DOHH2 (cell line): ENCODE measurements at regions not wholly inside any gene's neighbourhood (a gene's known extent, or its start where the extent isn't known, plus 50 kb on each side); places are given as distances from the start of the nearest gene placed in this dataset.

Experiments
- CTCF ChIP-seq: fragments of 200-600 bp; sonication (generic); IDR thresholded peaks from one replicate; pipeline ENCODE4 v1.5.1; 2014; ENCODE audit warnings: antibody characterized with exemption, mild to moderate bottlenecking, low read depth, low read length; ENCODE audit not compliant: poor library complexity, severe bottlenecking
- EZH2phosphoT487 ChIP-seq: fragments of 200-600 bp; sonication (generic); IDR thresholded peaks from 2 replicates; pipeline ENCODE4 v1.6.1; 2017; ENCODE audit warnings: borderline replicate concordance, mild to moderate bottlenecking, antibody characterized with exemption, low read length, moderate library complexity, mixed read lengths

DNA sequence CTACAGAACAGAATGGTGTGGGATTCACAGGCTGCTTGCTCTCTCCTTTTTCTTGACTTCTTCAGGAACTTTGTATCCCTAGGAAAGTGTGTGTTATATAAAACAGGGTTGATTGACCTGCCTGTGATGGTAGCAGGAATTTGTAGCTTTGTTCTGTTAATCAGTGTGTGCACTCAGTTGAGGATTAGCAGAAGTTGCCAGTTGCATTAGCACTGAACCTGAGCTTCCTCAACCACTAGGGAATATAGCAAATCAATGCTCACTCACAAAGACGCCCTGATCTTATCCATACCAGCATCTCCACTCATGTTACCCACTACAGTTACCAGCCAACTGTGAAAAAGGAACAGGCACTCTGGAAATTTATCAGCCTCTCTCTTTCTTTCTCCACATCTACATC, 319.1 kb upstream of the EMCN start:
- TF ChIP-seq CTCF (no peak), EZH2phosphoT487 (no peak)
